ENCODE measurements at regions not wholly inside any gene's neighbourhood (a gene's known extent, or its start where the extent isn't known, plus 50 kb on each side); places are given as distances from the start of the nearest gene placed in this dataset.
"Not testable (repeated sequence)": the region's sequence is repeated elsewhere in the genome, so short reads cannot be mapped to it uniquely, and the experiment has no call there.

DNA sequence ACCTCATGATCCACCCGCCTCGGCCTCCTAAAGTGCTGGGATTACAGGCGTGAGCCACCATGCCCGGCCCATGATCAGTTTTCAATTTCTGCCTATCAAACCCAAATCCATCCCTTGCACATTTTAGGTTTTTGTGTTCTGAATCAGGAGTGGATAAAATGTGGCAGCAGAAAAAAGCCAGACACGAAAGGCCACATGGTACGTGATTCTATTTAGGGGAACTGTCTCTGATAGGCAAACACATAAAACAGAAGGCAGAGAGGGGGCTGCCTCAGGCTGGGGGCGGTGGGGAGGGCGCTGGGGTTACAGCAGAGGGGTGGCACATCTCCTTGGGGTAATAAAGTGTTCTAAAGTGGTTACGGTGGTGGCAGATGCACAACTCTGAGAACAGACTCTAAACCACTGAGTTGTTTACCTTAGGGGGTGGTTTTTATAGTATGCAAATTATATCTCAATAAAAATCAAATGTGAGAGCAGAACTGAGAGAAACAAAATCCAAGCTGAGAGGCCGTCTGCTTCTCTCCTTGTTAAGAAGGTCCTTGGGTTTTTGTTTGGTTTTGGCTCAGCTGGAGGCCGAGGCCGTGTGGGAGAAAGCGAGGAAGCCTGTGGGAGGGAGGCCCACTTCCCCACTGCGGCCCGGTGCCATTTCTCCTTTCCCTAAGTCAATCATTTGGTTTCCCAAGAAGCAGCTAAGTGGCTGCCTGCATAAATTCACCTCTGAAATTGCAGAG, 78.0 kb downstream of the SOWAHC start:
- no peak for DNase-seq

DNA sequence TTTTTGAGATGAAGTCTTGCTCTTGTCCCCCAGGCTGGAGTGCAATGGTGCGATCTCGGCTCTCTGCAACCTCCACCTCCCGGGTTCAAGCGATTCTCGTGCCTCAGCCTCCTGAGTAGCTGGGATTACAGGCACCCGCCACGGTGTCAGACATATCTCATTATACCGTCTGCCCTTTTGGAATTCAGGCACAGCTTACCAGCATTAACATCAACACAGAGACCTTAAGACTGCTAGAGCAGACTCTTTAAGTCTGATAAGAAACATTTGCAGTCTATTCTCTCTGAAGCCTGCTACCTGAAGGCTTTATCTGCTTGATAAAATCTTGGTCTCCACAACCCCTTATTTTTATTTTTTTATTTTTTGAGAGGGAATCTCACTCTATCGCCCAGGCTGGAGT, 78.7 kb downstream of the SOWAHC start:
- not testable (repeated sequence) for DNase-seq

DNA sequence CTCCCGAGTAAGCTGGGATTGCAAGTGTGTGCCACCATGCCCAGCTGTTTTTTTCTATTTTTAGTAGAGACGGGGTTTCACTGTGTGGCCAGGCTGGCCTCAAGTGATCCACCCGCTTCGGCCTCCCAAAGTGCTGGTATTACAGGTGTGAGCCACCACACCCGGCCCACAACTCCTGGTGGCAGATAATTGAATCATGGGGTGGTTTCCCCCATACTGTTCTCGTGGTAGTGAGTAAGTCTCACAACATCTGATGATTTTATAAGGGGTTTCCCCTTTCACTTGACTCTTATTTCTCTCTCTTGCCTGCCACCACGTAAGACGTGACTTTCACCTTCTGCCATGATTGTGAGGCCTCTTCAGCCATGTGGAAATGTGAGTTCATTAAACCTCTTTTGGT, 79.1 kb downstream of the SOWAHC start:
- DNase-seq, result not testable (repeated sequence)

DNA sequence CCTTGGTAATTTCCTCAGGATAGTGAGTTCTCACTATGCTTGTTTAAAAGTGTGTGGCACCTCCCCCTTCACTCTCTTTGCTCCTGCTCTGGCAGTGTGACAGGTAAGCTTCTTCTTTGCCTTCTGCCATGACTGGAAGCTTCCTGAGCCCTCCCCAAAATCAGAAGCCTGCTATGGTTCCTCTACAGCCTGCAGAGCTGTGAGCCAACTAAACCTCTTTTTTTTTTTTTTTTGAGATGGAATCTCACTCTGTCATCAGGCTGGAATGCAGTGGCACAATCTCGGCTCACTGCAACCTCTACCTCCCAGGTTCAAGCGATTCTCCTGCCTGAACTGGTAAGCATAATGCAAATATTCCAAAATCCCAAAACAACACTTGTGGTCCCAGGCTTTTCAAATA, 80.0 kb downstream of the SOWAHC start:
- no peak for DNase-seq

DNA sequence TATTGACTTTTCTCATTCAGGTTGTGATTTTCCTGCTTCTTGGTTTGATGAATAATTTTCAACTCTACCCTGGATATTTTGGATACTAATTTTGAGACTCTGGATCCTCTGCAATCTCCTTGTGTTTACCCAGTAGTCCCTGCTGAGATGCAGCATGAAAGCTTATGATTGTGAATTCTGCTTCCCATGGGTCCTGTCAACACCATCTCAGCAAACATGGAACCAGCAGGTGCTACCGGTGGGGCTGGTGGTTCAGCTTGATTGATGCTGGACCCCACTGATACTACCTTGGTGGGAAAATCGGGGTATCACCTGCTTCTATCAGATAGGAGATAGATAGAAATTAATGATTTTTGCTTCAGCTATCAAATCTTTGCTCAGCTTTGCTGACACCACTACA, 81.1 kb downstream of the SOWAHC start:
- DNase-seq, result no peak

DNA sequence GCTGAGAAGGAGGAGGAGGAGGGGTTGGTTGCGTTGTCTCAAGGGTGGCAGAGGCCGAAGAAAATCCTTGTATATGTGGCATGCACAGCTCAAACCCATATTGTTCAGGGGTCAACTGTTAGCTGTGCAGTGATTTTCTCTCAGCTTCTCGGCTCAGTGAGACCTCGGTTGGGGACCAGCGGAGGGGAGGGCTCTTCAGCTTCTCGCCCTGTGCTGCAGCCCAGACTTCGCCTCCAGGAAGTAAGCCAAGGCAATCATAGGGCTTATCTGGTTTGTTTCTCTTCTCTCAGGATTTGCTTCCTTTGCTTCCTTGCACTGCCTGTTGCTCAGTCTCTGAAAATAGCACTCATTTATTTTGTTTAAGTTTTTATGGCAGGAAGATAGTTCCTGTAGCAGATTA, 85.5 kb downstream of the SOWAHC start:
- DNase-seq, result no peak

DNA sequence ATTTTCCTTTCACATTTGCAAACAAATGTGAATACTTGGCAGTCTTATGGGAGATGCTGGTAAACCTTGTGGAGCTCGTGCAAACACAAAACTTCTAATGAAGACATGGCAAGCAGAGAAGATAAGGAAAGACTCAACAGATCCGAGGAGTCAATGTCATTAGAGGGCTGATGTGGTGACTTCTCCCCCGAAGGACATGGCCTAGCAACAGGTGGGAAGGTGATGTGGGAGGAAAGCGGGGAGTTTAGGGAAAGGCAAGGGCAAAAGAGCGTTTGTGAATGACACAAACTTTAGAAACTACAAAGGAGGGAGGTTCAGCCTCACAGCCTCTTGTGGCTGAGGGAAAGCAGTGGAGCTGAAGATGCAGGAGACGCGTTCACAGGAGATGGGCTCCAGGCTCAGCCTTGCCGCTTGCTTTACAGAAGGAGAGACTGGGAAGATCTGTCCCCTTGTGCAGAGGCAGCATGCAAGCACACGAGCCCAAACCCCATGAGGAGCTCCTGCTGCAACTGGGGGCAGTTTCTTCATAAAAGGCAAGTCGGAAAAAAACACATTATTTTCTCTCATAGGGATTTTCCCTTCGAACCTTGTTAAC, 86.6 kb downstream of the SOWAHC start:
- no peak for DNase-seq

DNA sequence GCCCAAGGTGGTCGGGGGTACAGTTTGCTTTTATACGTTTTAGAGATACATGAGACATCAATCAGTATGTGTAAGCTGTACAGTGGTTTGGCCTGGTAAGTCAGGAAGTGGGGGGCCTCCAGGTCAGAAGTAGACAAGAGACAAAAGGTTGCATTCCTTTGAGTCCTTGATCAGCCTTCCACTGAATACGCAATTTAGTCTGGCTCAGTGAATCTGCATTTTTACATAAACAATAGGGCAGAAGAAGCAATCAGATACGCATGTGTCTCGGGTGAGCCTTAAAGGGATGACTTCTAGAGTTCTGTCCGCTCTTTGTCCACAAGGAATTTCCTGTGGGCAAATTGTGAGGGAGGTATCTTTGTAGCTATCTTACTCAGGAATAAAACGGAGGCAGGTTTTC, 87.2 kb downstream of the SOWAHC start:
- DNase-seq, result no peak

DNA sequence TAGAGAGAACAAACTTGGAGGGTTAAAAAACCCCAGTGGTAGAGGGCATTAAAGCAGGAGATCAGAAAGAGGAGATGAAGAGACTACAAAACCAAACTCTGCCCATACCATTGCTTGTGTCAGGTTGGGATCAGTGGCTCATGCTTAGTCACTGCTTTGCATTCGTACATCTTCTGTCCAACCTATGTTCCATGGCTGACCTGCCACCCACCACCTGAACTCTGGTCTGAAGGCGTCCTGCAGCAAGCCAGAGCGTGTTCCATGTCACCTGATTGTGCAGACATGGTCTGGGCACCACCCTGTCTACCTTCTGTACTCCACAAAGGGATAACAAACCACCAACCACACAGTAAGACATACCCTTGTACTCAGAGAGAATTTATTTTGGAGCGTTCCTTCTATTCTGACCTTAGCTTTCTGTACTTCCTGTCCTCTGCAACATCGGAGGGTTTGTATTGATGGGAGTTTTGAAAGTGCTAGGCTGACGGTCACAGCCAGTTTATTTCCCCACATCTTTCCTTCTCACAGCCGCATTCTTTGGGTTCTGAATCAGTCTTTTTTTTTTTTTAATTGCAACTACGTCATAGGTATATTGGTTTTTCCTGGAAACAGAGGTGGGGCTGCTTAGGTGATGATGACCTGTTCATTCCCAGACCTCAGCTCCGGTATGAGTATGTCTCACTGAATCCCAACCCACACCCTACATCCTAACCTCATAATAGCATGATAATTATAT, 88.3 kb downstream of the SOWAHC start:
- no peak for DNase-seq

DNA sequence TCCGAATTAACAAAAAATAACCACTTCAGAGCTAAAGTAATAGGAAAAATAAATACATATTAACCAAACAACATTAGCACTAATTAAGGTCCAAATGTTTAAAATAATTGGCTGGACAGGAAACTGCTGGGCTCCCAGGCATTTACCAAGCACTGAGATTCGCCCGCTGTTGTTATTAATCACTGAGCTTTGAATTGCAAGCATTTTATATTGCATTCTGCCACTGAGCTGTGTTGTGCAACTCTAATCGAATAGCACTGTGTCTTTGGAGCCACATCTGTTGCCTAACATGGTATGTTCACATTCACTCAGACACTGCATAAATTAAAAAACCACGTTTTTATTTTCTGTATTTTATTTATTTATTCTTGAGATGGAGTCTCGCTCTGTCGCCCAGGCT, 88.9 kb downstream of the SOWAHC start:
- DNase-seq, result no peak

DNA sequence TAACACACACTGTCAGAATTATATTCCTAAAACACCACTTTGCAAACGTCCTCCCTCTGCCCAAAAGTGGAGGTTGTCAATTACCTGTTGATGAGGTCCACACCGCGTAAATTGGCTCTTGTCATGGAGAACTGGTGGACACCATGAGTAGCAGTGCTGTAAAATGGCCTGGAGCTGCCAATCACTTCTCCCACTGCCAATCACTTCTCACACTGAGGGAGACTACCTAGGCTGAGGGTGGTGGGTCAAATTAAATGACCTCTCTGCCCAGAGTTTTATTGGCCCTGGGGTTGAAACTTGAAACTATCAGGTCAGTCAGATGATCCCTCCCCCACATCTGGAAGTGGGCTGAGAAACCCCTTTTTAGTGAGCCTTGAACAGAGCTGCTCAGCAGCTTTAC, 89.6 kb downstream of the SOWAHC start:
- DNase-seq, result no peak

DNA sequence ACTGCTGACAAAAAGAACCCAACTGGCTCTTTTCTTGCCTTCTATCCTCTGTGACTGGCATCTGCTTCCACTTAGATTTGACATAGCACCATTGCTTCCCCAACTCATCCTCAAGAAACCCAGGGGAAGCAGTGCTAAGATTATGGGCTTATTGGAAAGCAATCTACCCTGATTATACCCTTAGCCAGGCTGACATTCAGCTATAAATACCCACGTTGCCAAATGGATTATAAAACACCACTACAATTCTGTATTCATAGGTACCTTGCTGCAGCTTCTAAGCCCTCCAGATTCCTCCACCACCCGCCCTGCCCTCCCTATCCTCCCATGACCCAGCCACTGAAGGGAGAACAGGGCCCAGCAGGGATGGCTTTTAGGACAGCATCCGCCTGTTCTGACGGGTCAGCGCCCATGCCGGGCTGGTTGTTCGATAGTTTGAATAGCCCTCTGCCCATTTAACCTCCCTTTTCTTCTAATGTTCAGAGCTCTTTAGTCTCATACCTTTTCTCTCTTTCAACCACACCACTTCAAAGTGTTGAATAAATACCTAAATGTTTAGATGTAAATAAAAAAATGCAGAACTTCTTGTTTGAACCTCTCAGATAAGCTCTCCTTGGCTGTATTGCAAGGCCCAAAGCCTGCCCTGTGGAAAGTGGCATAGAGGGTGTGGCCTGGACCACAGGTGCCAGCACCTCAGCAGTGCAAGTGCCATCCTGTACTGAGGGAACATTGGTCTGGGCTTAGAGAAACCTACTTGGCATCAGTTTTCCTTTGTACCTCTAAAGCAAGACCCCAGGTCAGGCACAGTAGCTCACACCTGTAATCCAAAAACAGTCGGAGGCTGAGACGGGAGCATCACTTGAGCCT, 86.6 kb upstream of the RGPD5 start:
- DNase-seq, result no peak

DNA sequence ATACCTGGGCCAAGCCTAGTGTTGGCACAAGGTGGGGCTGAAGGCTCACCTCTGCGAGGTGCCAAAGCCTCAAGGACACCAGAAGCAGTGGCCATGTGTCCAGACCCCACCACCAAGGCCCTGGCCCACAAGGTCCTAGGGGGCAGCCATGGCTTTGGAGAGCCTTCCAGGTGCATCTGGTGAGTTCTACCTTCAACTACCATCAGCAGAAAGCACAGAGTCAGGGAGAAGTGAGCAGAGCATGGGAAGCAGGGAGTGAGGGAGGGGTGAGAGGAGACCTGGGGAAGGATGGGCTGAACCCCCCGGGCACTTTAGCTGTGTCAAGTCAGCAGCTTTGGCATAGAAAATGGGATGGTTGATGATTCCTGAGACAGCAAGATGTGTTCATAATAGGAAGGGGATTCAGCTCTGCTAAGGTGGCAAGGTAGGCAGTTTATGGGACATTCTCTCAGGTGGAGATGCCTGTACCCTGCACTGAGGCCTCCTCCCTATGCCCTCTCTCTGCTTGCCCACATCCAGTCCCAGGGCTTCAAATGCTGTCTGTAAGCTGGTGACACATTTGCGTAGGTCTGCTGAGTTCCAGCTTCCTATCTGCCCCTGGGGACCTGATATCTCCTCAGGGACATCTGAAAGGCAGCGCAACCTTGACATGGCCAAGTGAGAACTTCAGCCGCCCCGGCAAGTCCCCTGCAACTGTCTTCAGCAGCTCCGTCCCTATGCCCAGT, 83.4 kb upstream of the RGPD5 start:
- no peak for DNase-seq

DNA sequence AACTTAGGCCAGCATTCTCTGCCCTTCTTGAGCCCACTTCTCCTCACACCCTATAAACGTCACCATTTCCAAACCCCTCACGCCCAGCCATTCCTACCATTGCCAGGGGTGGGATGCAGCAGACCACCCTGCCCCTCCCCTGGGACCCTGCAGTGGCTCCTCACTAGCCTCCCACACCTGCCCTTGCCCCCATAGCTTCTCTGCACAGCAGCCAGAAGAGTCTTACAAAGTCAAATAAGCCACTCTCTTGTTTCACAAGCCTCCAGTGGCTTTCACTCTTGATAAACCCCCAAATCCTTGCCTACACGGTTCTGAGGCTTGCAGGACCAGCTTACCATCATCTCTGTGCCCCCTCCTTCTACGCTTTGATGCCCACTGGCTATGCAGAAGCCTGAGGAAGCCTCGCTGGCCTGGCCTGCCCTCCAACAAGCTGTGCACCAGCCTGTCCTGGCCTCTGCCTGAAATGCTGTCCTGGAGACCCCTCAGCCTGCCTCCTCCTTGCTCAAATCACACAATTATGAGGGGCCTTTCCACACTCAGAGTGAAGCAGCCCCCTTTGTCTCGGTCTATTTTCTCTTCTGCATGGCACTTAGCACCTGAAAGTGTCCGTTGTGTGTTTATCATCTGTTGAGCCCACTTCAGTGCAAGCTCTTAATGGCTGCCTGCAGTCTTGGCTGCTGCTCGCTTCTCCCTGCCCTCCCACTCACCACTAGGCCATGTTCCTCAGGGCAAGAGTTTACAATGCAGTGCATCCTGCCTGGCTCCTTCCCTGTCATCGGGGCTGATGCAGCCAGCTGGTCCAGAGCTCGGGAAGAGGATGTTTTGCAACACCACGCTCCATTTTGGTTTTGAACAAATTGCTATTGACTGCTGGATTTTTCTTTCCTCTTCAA, 82.6 kb upstream of the RGPD5 start:
- DNase-seq, result no peak

DNA sequence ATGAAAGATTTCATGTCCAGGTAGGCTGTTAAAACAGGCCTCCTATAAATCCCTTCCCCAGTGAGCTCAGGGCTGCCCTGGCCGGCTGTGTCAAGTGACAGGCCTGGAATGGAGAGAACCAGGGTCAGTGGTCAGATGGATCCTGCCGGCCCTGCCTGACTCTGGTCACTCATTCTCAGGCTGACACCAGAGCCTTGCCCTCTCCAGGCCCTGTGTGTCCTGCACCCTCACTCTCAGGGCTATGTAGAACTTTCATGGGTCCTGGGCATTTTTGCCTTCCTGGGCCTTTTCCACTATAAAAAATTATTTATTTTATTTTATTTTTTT, 82.0 kb upstream of the RGPD5 start:
- DNase-seq, result no peak

DNA sequence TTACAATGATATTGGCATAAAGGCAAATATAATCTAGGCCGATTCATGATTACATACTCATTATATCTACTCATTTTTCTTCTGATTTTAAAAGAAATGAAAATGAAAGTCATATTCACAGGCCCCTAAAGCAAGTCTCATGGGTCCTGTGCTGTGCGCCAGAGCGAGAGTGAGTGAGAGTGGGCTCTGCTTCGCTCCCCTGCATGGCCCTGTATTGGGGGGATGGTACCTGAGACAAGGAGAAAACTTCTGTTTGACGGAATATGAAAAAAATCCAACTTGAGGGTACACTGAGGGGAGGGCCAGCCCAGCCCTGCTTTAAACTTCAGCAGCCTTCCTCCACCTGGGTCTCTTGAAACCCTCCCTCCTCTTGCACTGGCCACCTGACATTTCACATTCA, 81.4 kb upstream of the RGPD5 start:
- no peak for DNase-seq

DNA sequence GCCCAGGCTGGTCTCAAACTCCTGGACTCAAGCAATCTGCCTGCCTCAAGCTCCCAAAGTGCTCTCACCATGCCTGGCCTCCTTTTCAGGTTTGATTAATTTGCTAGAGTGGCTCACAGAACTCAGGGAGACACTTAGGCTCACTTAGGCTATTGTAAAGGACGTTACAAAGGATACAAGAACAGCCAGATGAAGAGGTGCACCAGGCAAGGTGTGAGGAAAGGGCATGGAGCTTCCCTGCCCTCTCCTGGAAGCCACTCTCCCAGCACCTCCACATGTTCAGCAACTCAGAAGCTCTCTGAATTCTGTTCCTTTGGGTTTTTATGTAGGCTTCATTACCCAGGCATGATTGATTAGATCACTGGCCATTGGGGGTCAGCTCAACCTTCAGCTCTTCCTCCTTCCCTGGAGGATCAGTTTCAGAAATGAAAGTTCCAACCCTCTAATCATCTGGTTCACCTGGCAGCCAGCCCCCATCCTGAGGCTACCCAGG, 78.7 kb upstream of the RGPD5 start:
- DNase-seq, result no peak

DNA sequence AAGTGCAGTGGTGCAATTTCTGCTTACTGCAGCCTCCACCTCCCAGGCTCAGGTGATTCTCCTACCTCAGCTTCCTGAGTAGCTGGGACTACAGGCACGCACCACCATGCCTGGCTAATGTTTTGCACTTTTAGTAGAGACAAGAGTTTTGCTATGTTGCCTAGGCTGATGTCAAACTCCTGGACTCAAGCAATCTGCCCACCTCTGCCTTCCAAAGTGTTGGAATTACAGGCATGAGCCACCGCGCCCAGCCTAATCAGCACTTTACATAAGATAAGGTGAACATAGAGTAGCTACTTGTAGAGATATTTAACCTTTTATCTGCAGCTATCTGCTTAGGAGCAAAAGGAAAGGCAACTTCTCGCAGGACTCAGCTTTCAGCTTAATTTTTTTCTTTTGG, 77.5 kb upstream of the RGPD5 start:
- not testable (repeated sequence) for DNase-seq

DNA sequence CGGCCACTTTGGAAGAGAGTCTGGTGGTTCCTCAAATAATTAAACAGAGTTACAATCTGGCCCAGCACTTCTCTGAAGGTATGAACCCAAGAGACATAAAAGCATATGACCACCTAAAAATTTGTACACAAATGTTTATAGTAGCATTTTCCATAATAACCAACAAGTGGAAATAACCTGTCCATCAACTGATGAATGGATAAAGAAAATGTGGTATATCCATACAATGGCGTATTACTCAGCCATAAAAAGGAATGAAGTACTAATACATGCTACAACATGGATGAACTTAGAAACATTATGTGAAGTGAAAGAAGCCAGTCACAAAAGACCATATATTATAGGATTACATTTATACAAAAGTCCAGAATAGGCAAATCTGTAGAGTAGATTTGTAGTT, 76.0 kb upstream of the RGPD5 start:
- DNase-seq, result no peak

DNA sequence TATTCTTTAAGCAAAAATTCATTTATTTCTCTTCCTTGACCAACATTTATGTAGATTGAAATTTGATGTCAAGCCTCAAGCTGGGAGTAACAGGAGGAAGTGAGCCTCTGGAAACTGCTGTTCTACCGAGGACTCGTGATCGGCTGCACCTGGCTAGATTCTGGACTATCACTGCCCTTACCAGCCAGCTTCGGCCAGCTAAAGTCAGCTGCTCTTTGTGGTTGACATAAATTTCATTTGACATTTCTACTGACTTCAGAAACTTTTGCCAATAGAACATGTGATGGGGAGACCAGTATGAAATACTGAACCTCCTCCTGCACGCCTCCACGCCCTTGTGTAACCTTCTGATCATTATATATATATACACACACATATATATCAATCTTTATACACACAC, 74.2 kb upstream of the RGPD5 start:
- DNase-seq, result no peak

DNA sequence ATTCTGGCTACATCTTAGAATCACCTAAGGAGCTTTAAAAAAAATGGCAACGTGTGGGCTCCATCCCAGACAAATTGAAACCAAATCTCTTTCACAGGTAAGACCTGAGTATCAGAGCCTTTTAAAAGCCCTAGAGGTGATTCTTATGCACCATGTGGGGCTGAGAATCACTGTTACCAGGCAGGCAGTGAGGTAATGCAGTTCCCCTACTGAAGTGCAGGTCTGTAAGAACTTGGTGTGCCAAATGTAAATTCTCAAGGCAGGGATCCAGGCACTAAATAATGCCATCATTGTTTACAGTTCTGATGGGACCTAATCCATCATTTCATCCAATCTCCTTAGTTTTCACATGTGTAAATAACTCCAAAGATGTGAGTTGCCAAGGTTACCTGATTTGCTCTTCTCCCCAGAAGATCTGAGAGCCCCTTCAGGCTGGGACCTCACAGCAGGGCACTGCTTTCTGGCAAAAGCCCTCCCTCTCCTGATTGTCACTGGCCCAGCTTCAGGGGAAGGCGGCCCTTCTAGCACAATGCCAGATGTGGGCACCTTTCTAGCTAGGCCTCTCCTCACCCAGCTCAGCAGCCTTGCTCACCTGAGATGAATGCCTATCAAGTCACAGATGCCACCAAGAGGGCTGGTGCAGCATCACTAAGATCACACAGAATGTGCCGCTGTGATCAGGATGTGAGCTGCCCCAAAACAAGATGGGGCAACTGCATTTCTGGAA, 73.6 kb upstream of the RGPD5 start:
- no peak for DNase-seq
